Esophagus squamous epithelium (tissue), 5 donors: ENCODE measurements at regions not wholly inside any gene's neighbourhood (a gene's known extent, or its start where the extent isn't known, plus 50 kb on each side); places are given as distances from the start of the nearest gene placed in this dataset.
A peak's percentile ranks its signal among the peaks of the same experiment; 100 is the strongest.

Experiments used
- DNase-seq: peaks from one replicate; lab custom pipeline; 2025; lab: John Stamatoyannopoulos, UW
- H3K27ac ChIP-seq, 4 donors: fragments of 200-600 bp; sonication (generic); one replicate each; pipeline ENCODE4 v1.5.1; 2016 to 2019; ENCODE audit warnings: mild to moderate bottlenecking in 1 of 4
- H3K27me3 ChIP-seq, 4 donors: fragments of 200-600 bp; sonication (generic); 1 replicate in 3 of 4; 2 replicates in 1 of 4; pipeline versions ENCODE4 v1.5.1 to v1.6.0; 2017 to 2021; ENCODE audit warnings: antibody characterized with exemption in 1 of 4
- H3K36me3 ChIP-seq, 3 donors: fragments of 200-600 bp; sonication (generic); one replicate each; pipeline ENCODE4 v1.5.1; 2016 to 2019
- H3K4me1 ChIP-seq, 3 donors: fragments of 200-600 bp; sonication (generic); one replicate each; pipeline ENCODE4 v1.5.1; 2017 to 2019
- H3K4me3 ChIP-seq, 4 donors: fragments of 200-600 bp; sonication (generic); 1 replicate in 3 of 4; 2 replicates in 1 of 4; pipeline ENCODE4 v1.5.1; 2016 to 2019; ENCODE audit warnings: mild to moderate bottlenecking in 2 of 4, moderate library complexity in 1 of 4
- H3K9me3 ChIP-seq, 3 donors: fragments of 200-600 bp; sonication (generic); one replicate each; pipeline ENCODE4 v1.5.1; 2016 to 2019
- POLR2A ChIP-seq, 4 donors: fragments of 450-650 bp; IDR thresholded peaks; one replicate each; pipeline ENCODE4 v1.6.1; 2017; ENCODE audit warnings: antibody characterized with exemption in 4 of 4, mild to moderate bottlenecking in 4 of 4, moderate library complexity in 3 of 4
- WGBS, 2 donors: methylation state at CpG; one replicate each; pipeline ENCODE4 v1.1.5; 2018; 5-methylcytosine and 5-hydroxymethylcytosine counted together
- intact Hi-C: fragments of 100-400 bp; cut with DNase I; formaldehyde crosslinking; loops from one replicate; pipeline ENCODE4 v1.15.0; 2022
- TF ChIP-seq, protein P1 (sequence below), 6 experiments: fragments of 450-650 bp in 4 of 6; fragments of 200-600 bp in 2 of 6; sonication (generic) in 2 of 6; IDR thresholded peaks; one replicate each; pipeline ENCODE4 v1.5.1; 2016 to 2019; ENCODE audit warnings: antibody characterized with exemption in 6 of 6, mild to moderate bottlenecking in 4 of 6, moderate library complexity in 4 of 6
- donor health status: DM: yes; HTN: yes; CAD: no.

DNA sequence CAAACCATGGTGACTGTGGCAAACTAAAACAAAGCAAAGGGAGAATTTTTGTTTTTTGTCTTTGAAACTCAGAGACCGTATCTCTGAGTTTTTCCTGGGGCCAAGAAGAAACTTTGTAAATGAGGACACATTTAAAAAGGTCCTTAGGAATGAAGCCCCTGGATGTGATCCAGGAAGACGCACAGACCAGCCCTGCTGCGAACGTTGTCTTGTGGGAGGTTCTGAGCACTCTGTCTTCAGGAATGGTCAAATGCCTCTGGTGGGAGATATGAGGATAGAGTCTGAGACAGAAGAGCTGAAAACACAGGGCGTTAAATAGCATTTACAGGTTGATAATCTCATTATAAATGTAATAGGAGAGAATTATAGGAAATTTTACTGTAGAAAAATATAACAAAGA is 893.5 kb upstream of the KLHL29 start:
- TF ChIP-seq POLR2A (IDR thresholded peaks at IDR 0.05), result no peak
- TF ChIP-seq, protein P1, sequence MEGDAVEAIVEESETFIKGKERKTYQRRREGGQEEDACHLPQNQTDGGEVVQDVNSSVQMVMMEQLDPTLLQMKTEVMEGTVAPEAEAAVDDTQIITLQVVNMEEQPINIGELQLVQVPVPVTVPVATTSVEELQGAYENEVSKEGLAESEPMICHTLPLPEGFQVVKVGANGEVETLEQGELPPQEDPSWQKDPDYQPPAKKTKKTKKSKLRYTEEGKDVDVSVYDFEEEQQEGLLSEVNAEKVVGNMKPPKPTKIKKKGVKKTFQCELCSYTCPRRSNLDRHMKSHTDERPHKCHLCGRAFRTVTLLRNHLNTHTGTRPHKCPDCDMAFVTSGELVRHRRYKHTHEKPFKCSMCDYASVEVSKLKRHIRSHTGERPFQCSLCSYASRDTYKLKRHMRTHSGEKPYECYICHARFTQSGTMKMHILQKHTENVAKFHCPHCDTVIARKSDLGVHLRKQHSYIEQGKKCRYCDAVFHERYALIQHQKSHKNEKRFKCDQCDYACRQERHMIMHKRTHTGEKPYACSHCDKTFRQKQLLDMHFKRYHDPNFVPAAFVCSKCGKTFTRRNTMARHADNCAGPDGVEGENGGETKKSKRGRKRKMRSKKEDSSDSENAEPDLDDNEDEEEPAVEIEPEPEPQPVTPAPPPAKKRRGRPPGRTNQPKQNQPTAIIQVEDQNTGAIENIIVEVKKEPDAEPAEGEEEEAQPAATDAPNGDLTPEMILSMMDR (IDR thresholded peaks at IDR 0.05), result no peak
- H3K36me3 ChIP-seq, result no peaks in the 10 kb centered on the region
- H3K27ac ChIP-seq, result no peak overlapping the region
- intact Hi-C loops, result no loop called here
- H3K4me1 ChIP-seq, result no peaks in the 10 kb centered on the region
- 52 to 83% methylated on average over 5 of the region's 5 CpGs for WGBS, 2 donors
- no peak for DNase-seq
- no peak overlapping the region for H3K4me3 ChIP-seq
- no peaks in the 10 kb centered on the region for H3K9me3 ChIP-seq
- no peaks in the 10 kb centered on the region for H3K27me3 ChIP-seq

DNA sequence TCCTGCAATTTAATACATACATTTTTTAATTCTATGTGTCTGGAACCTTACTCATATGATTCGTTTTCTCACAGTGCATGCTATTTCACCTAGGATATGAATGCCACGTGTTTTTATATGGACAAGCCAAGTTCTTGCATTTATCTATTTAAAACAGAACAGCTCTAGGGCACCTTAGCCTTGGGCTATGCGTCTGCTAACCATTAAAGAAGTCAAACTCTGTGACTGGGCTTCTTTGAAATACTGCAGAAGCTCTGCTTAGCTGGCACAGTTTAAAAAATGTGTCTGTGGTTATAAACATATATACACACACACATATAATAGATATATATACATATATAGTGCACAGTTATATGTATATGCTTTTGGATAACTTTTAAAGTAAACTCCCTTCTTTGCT is 890.8 kb upstream of the KLHL29 start:
- WGBS, 2 donors, result 41 to 47% methylated on average over 3 of the region's 3 CpGs

DNA sequence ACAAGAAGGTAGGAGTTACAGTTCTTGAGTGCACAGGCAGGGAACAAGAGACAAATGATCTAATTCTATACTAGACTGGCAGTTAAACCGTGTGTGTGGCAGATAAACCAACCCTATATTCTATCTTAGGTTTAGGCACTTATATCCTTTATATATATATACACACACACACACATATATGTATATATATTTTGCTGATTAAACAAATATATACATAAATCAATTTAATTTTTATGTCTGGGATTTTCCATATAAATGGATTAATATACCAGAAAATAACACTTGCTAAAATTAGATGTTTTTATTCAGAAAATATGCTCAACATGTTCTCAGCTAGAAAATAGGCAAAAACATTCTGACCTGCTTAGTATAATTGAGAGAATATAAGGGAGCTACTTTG is 887.9 kb upstream of the KLHL29 start:
- H3K36me3 ChIP-seq, result no peaks in the 10 kb centered on the region
- intact Hi-C loops, result no loop called here
- H3K9me3 ChIP-seq, result no peaks in the 10 kb centered on the region
- H3K27me3 ChIP-seq, result no peaks in the 10 kb centered on the region
- peaks cover 0 to 5% (median 0%) of the 10 kb centered on the region in 3 donors for H3K4me1 ChIP-seq
- no peak for DNase-seq
- H3K27ac ChIP-seq, result no peak overlapping the region
- no peak for TF ChIP-seq POLR2A (IDR thresholded peaks at IDR 0.05)
- TF ChIP-seq, protein P1 (IDR thresholded peaks at IDR 0.05), result no peak
- no peak overlapping the region for H3K4me3 ChIP-seq
- 50 to 63% methylated on average over 1 of the region's 1 CpG for WGBS, 2 donors

More for the DNA sequence above, 890.8 kb upstream of the KLHL29 start:
- Histone ChIP-seq H3K4me1 (no peaks in the 10 kb centered on the region), H3K36me3 (no peaks in the 10 kb centered on the region), H3K27me3 (no peaks in the 10 kb centered on the region), H3K4me3 (no peak overlapping the region), H3K27ac (no peak overlapping the region), H3K9me3 (no peaks in the 10 kb centered on the region)
- TF ChIP-seq, protein P1 (IDR thresholded peaks at IDR 0.05), result no peak
- TF ChIP-seq POLR2A (IDR thresholded peaks at IDR 0.05), result no peak
- no peak for DNase-seq
- intact Hi-C loops, result no loop called here

DNA sequence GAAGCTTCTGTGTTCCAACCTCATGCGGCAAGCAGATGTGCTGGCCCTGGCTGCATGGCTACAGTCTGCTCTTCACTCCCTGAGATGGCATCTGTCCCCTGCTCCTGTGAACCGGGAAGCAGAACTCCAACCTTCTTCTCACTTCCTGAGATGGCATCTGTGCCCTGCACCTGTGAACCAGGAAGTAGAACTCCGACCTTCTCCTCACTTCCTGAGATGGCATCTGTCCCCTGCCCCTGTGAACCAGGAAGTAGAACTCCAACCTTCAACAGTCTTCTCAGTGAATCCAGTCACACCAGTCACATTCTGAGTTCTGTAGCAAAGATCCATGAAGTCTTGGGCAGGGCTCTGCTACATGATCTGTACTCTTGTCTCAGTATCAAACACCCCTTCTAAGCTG is 887.2 kb upstream of the KLHL29 start:
- H3K27me3 ChIP-seq, result no peaks in the 10 kb centered on the region
- H3K4me3 ChIP-seq, result no peak overlapping the region
- H3K4me1 ChIP-seq, result peaks cover 0 to 5% (median 0%) of the 10 kb centered on the region in 3 donors
- no peaks in the 10 kb centered on the region for H3K36me3 ChIP-seq
- intact Hi-C loops, result no loop called here
- 67 to 76% methylated on average over 3 of the region's 3 CpGs for WGBS, 2 donors
- TF ChIP-seq, protein P1 (IDR thresholded peaks at IDR 0.05), result no peak
- no peak for TF ChIP-seq POLR2A (IDR thresholded peaks at IDR 0.05)
- no peak overlapping the region for H3K27ac ChIP-seq
- no peaks in the 10 kb centered on the region for H3K9me3 ChIP-seq
- no peak for DNase-seq

DNA sequence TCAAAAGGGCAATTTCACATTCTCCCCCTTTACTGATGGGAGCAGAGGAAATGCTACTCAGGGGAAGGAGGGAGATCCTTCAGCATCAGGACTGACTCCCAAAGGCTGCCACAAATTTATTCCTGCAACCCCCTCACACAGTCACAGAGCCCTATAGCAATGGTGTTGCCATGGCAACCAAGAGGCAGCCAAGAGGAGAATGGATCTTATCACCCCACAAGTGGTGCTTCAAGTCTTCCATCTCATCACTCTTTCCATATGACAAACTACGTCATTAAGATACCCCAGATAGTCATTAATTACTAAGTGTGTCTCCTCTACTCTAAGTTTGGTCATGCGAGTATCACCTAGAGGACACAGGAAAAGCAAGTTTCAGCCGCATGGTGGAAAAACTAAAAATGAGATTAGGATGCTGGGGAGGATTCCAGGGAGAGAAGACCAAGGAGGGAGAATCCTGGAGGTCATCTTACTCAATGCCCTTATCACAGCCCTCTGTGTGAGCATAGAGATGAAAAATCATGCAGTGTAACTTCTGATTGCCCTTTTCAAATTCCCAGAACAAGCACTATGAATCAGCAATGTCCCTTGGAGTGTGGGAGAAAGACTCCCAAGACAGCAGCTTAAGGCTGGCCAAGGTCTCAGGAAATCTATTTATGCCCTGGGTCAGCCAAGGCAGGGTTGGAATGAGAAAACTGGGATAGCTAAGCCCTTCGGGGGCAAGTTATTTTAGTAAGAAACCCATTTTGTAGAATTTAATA is 885.7 kb upstream of the KLHL29 start:
- intact Hi-C loops, result no loop called here
- 61 to 68% methylated on average over 4 of the region's 4 CpGs for WGBS, 2 donors
- peak overlapping the region in 2 of 4 donors; percentile 67 to 75 for H3K27ac ChIP-seq
- DNase-seq, result no peak
- H3K9me3 ChIP-seq, result no peaks in the 10 kb centered on the region
- H3K36me3 ChIP-seq, result no peaks in the 10 kb centered on the region
- no peak overlapping the region for H3K4me3 ChIP-seq
- H3K27me3 ChIP-seq, result no peaks in the 10 kb centered on the region
- TF ChIP-seq, protein P1 (IDR thresholded peaks at IDR 0.05), result no peak
- TF ChIP-seq POLR2A (IDR thresholded peaks at IDR 0.05), result no peak
- peaks cover 0 to 5% (median 0%) of the 10 kb centered on the region in 3 donors for H3K4me1 ChIP-seq
